H54 (cell line): ENCODE measurements at regions not wholly inside any gene's neighbourhood (a gene's known extent, or its start where the extent isn't known, plus 50 kb on each side); places are given as distances from the start of the nearest gene placed in this dataset.
A peak's percentile ranks its signal among the peaks of the same experiment; 100 is the strongest.

ENCODE experiments used
- DNase-seq: peaks from one replicate; pipeline ENCODE4 v3.0.0; 2011; ENCODE audit warnings: low spot score, mixed read lengths; ENCODE audit not compliant: insufficient read length
- FAIRE-seq: peaks from 3 replicates; lab custom pipeline; 2011; peaks lifted over from hg19 to GRCh38; lab: Jason Lieb, UNC
- POLR2A ChIP-seq: IDR thresholded peaks from 2 replicates; pipeline ENCODE4 v1.6.1; 2011; ENCODE audit warnings: low read depth, mild to moderate bottlenecking, low read length

- DNase-seq (no peak), FAIRE-seq (peak; percentile 52)
- TF ChIP-seq POLR2A = no peak
These were observed 129.6 kb downstream of the IZUMO3 start for GRCh38 chr9:24416136-24416535.

- FAIRE-seq (peak; percentile 92), DNase-seq (peak; percentile 3)
- TF ChIP-seq POLR2A = no peak
These were observed 132.0 kb downstream of the IZUMO3 start for GRCh38 chr9:24413651-24414050.

GRCh38 chr9:24398466-24398865 is 147.2 kb downstream of the IZUMO3 start:
- no peak for TF ChIP-seq POLR2A
- FAIRE-seq = peak; percentile 91
- peak; percentile 9 for DNase-seq

- FAIRE-seq = no peak
- TF ChIP-seq POLR2A = no peak
- no peak for DNase-seq
These were observed 154.6 kb downstream of the IZUMO3 start for GRCh38 chr9:24391095-24391494.

- FAIRE-seq (no peak), DNase-seq (no peak)
- TF ChIP-seq POLR2A = no peak
These were observed 160.6 kb downstream of the IZUMO3 start for GRCh38 chr9:24385077-24385476.

GRCh38 chr9:24382566-24382965 is 163.1 kb downstream of the IZUMO3 start:
- DNase-seq (no peak), FAIRE-seq (peak; percentile 27)
- no peak for TF ChIP-seq POLR2A

- TF ChIP-seq POLR2A = no peak
- FAIRE-seq (no peak), DNase-seq (no peak)
These were observed 164.5 kb downstream of the IZUMO3 start for GRCh38 chr9:24381205-24381604.

- TF ChIP-seq POLR2A = no peak
- no peak for DNase-seq
- no peak for FAIRE-seq
These were observed 186.7 kb downstream of the IZUMO3 start for GRCh38 chr9:24359046-24359445.

- no peak for FAIRE-seq
- no peak for TF ChIP-seq POLR2A
- no peak for DNase-seq
These were observed 193.7 kb downstream of the IZUMO3 start for GRCh38 chr9:24351973-24352372.

GRCh38 chr9:24351258-24351657 is 194.4 kb downstream of the IZUMO3 start:
- FAIRE-seq = no peak
- TF ChIP-seq POLR2A = no peak

GRCh38 chr9:24342457-24342856 is 203.2 kb downstream of the IZUMO3 start:
- FAIRE-seq (no peak), DNase-seq (no peak)
- no peak for TF ChIP-seq POLR2A

More at GRCh38 chr9:24351258-24351657, 194.4 kb downstream of the IZUMO3 start:
- DNase-seq = no peak

GRCh38 chr9:24333629-24334028 is 212.1 kb downstream of the IZUMO3 start:
- DNase-seq (no peak), FAIRE-seq (no peak)
- no peak for TF ChIP-seq POLR2A

GRCh38 chr9:24298912-24299311 is 246.8 kb downstream of the IZUMO3 start:
- TF ChIP-seq POLR2A = no peak
- no peak for FAIRE-seq
- DNase-seq = no peak

- DNase-seq (no peak), FAIRE-seq (no peak)
- TF ChIP-seq POLR2A = no peak
These were observed 247.8 kb downstream of the IZUMO3 start for GRCh38 chr9:24297931-24298330.

GRCh38 chr9:24296124-24296523 is 249.6 kb downstream of the IZUMO3 start:
- no peak for TF ChIP-seq POLR2A
- DNase-seq (no peak), FAIRE-seq (no peak)

- DNase-seq = no peak
- no peak for TF ChIP-seq POLR2A
- FAIRE-seq = no peak
These were observed 252.3 kb downstream of the IZUMO3 start for GRCh38 chr9:24293386-24293785.

- TF ChIP-seq POLR2A = no peak
- DNase-seq (no peak), FAIRE-seq (no peak)
These were observed 258.9 kb downstream of the IZUMO3 start for GRCh38 chr9:24286761-24287160.
